Large intestine (tissue), 3 donors: ENCODE measurements at regions not wholly inside any gene's neighbourhood (a gene's known extent, or its start where the extent isn't known, plus 50 kb on each side); places are given as distances from the start of the nearest gene placed in this dataset.
"Not testable (repeated sequence)": the region's sequence is repeated elsewhere in the genome, so short reads cannot be mapped to it uniquely, and the experiment has no call there.

Experiments
- DNase-seq, 2 donors: peaks; one replicate each; pipeline versions ENCODE4 v3.0.0 to v3.0.0-alpha.2; 2013
- H3K27ac ChIP-seq: one replicate; pipeline ENCODE4 v1.5.1; 2013; ENCODE audit warnings: low read length
- H3K27me3 ChIP-seq: 2 replicates; pipeline ENCODE4 v1.6.1; 2013; ENCODE audit warnings: low read length; ENCODE audit not compliant: control insufficient read depth, insufficient read depth
- H3K36me3 ChIP-seq: 2 replicates; pipeline ENCODE4 v1.6.1; 2013; ENCODE audit warnings: low read length; ENCODE audit not compliant: control insufficient read depth, insufficient read depth
- H3K4me1 ChIP-seq: one replicate; pipeline ENCODE4 v1.6.1; 2013; ENCODE audit warnings: low read length; ENCODE audit not compliant: control insufficient read depth, insufficient read depth
- H3K4me3 ChIP-seq: one replicate; pipeline ENCODE4 v1.5.1; 2013; ENCODE audit warnings: low read length
- H3K9me3 ChIP-seq: one replicate; pipeline ENCODE4 v1.6.1; 2013; ENCODE audit warnings: mild to moderate bottlenecking, low read depth, low read length, moderate library complexity; ENCODE audit not compliant: control insufficient read depth
- WGBS: methylation state at CpG from one replicate; pipeline ENCODE4 v1.1.5; 2013; ENCODE audit warnings: low lambda C conversion rate; ENCODE audit not compliant: insufficient coverage; 5-methylcytosine and 5-hydroxymethylcytosine counted together

DNA sequence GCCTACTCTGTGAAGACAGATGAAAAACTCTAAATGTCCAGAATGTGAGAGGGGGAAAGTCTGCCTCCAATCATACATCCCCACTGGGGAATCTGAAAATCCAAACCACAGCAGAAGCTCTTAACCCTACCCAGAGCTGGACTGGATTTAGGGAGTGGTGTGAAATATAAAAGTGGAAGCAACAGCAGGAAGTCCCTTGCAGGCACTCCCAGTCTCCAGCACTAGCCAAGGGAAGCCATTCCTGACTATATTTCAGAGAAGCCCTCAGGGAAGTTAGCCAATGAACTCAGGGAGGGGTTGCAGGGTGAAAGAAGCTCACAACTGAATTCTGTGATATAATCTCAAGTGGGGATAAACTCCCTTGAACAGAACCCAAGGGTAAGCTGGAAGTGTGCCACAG, 51.5 kb downstream of the CRPPA start:
- Histone ChIP-seq H3K9me3 (peaks cover 5% of the 10 kb centered on the region), H3K27me3 (no peaks in the 10 kb centered on the region), H3K4me1 (no peaks in the 10 kb centered on the region), H3K4me3 (no peak overlapping the region), H3K27ac (no peak overlapping the region), H3K36me3 (no peaks in the 10 kb centered on the region)
- DNase-seq: no peak

DNA sequence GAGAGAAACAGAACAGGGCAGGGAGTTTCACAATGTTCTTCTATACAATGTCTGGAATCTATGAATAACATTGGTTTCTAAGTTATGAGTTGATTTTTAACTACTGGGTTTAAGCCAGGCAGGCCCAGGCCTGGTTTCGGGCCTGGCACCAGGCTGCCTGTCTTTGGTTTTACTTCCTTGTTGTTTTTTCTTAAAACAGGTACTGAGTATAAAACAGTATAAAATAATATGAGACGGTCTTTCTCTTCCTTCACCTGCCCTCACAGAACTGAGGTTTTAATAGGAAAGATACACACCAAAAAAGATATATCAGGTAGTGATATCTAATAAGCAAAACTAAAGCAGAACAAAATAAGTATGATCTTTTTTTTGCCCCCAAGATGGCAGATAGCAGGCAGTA, 52.0 kb downstream of the CRPPA start:
- not testable (repeated sequence) for H3K27me3 ChIP-seq, H3K4me3 ChIP-seq, DNase-seq, H3K4me1 ChIP-seq, H3K27ac ChIP-seq, H3K9me3 ChIP-seq, H3K36me3 ChIP-seq
- no CpG with 5 or more reads among the region's 2 CpGs for WGBS

DNA sequence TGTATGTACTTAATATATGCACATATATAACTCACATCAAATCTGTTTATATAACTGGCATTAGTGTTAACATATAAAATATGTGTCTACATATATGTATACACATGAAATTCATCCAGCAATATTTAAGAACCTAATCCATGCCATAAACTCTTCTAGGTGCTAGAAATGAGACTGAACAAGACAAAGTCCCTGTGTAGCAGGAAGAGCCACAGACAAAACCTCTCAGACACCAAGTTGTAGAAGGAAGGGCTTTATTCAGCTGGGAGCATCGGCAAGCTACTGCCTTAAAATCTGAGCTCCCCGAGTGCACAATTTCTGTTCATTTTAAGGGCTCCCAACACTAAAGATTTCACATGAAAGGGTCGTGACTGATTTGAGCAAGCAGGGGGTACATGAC, 52.5 kb downstream of the CRPPA start:
- no peak for DNase-seq
- Histone ChIP-seq H3K4me3 (no peak overlapping the region), H3K27me3 (no peaks in the 10 kb centered on the region), H3K27ac (no peak overlapping the region), H3K9me3 (peaks cover 5% of the 10 kb centered on the region), H3K36me3 (no peaks in the 10 kb centered on the region), H3K4me1 (no peaks in the 10 kb centered on the region)
- WGBS: no CpG with 5 or more reads among the region's 3 CpGs

DNA sequence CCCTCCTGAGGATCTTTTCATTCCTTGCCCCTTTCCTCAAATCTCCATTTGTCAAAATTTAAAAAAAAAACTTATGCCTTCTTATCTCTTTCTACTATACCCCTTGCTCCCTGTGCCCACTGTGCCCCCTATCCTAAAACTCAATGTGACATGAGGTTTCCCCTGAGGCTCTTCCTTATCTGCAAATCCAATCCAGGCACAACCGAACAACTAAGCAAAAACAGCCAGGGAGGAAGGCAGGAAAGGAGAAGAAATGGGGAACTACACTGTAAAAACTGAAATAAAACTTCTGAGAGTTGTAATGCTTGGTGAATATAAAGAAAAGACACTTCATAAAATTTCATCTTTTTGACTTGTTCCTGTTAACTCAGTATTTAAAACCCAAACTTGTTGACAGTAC, 54.2 kb downstream of the CRPPA start:
- no peak overlapping the region for H3K4me3 ChIP-seq
- no peak for DNase-seq
- no peaks in the 10 kb centered on the region for H3K4me1 ChIP-seq
- H3K36me3 ChIP-seq: no peaks in the 10 kb centered on the region
- WGBS: no CpG with 5 or more reads among the region's 1 CpG
- H3K27ac ChIP-seq: no peak overlapping the region
- H3K9me3 ChIP-seq: peaks cover 5% of the 10 kb centered on the region
- H3K27me3 ChIP-seq: no peaks in the 10 kb centered on the region

DNA sequence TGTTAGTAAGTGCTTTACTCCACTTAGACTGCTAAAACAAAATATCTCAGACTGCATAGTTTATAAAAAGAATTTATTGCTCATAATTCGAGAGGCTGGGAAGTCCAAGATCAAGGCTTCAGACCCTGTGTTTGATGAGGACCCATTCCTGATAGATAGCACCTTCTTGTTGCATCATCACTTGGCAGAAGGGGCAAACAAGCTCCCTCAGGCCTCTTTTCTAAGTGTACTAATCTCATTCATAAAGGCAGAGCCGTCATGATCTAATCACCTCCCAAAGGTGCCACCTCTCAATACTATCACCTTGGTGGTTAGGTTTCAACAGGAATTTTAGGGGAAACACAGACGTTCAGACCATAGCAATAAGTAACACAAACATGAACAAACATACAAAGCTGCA, 55.4 kb downstream of the CRPPA start:
- DNase-seq: no peak
- H3K27me3 ChIP-seq: no peaks in the 10 kb centered on the region
- WGBS: 67% methylated on average over 1 of the region's 3 CpGs

DNA sequence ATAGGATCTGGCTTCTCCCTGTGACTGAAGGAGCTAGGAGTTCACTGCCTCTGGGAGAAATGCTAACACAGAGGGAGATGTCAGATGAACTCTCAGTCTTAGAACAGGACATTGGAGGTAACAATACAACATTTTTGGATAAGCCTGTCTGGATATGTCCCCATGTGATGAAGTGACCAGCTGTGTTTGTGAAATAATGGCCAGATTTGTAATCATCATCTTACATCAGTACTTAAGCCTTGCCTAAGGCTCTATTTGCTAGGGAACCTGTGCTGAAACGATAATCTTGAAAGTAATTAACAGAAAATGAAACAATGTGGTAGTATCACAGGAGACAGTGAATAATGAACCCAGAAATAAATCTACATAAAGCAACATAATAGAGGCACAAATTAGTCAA, 56.2 kb downstream of the CRPPA start:
- DNase-seq: no peak
- H3K4me3 ChIP-seq: no peak overlapping the region
- WGBS: no CpG with 5 or more reads among the region's 1 CpG
- no peaks in the 10 kb centered on the region for H3K4me1 ChIP-seq
- no peaks in the 10 kb centered on the region for H3K27me3 ChIP-seq
- H3K27ac ChIP-seq: no peak overlapping the region
- H3K9me3 ChIP-seq: peaks cover 3% of the 10 kb centered on the region
- H3K36me3 ChIP-seq: no peaks in the 10 kb centered on the region

More for the DNA sequence above, 55.4 kb downstream of the CRPPA start:
- Histone ChIP-seq H3K27ac (no peak overlapping the region), H3K4me1 (no peaks in the 10 kb centered on the region), H3K4me3 (no peak overlapping the region), H3K9me3 (peaks cover 5% of the 10 kb centered on the region), H3K36me3 (no peaks in the 10 kb centered on the region)

DNA sequence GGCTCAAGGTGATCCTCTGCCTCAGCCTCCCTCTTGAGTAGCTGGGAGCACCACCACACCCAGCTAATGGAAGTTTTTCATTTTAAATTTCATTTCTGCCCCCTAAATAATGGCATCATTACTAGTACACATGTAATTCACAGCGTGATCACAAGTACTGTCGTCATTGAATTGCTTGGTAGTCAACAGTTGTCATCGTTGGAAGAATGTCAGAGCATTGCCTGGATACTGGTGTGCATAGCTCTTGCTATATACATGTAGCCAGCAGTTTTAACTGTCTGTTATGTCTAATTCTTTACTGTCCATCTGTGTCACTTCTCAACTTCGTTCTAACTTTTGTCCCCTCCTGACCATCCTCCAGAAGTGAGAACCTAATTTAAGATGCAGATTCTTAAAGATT, 62.1 kb downstream of the CRPPA start:
- no peak for DNase-seq
- Histone ChIP-seq H3K36me3 (no peaks in the 10 kb centered on the region), H3K27me3 (no peaks in the 10 kb centered on the region), H3K4me3 (no peak overlapping the region), H3K9me3 (no peaks in the 10 kb centered on the region), H3K27ac (no peak overlapping the region), H3K4me1 (no peaks in the 10 kb centered on the region)
- WGBS: no CpG with 5 or more reads among the region's 4 CpGs

DNA sequence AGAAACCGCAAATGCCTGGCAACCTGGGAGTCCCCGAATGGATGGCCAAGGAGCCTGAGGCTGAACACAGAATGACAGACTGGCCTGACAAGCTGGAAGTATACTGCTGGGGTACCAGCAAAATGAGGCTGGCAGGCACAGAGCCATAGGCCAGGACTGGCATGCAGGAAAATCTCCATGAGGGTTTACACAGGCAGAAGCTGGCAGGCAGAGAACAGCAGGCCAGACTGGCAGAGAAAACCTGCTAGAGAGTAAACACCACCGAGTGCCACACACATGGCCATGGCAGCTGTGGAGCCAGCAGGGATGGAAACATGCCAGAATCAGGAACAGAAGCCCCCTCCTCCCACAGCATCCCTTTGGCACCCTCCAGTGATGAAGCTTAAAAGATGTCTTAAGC, 63.4 kb downstream of the CRPPA start:
- Histone ChIP-seq H3K9me3 (no peaks in the 10 kb centered on the region), H3K36me3 (no peaks in the 10 kb centered on the region), H3K4me3 (no peak overlapping the region), H3K4me1 (no peaks in the 10 kb centered on the region), H3K27me3 (no peaks in the 10 kb centered on the region), H3K27ac (no peak overlapping the region)
- no peak for DNase-seq
- WGBS: no CpG with 5 or more reads among the region's 3 CpGs

DNA sequence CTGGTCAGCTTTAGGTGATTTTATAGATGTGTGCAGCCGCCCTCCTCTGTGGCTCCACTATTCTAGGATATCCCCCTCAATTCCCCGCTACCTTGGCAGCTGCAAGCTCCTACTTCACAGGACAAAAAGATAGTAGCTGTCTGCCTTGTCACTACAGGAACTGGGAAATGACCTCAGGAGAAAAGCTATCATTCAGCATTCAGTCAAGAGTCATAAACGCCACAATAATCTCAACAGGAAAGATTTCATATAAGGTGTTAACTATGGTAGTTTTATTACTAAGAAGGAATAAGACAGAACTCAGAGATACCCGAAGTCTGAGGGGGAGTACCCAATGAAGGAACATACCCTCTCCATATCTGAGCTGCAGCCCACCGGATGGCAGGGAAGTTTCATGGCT, 63.9 kb downstream of the CRPPA start:
- no peaks in the 10 kb centered on the region for H3K36me3 ChIP-seq
- H3K4me1 ChIP-seq: no peaks in the 10 kb centered on the region
- H3K4me3 ChIP-seq: no peak overlapping the region
- no peaks in the 10 kb centered on the region for H3K9me3 ChIP-seq
- H3K27me3 ChIP-seq: no peaks in the 10 kb centered on the region
- 60% methylated on average over 1 of the region's 5 CpGs for WGBS
- no peak overlapping the region for H3K27ac ChIP-seq
- DNase-seq: no peak

DNA sequence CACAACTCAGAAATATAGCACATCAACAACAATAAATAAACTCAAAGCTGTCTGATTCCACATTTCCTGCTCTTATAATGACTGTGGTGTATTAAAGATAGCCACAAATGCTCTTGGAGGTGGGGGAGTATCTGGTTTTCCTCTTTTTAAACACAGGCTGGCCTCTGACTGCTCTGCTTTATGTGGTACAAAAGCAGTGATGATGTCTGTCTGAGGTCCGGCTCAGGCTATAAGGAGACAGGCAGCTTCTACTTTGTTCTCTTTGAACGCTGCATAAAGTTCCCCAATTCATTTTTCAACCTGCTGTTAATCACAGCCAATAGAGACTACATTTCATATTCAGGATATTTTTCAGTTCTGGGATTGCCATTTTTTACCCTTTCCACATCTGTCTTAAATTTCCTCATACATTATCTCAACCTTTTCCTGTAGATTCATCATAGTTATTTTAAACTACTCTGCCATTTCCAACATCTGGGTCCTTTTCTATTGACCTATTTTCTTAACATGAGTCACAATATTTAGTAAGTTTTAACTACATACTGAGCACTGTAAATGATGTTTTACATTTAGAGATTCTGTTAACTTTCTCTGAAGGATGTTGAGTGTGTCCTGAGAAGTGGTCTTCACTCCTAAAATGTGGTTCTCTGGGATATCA, 64.9 kb downstream of the CRPPA start:
- no peaks in the 10 kb centered on the region for H3K4me1 ChIP-seq
- no peaks in the 10 kb centered on the region for H3K27me3 ChIP-seq
- no CpG with 5 or more reads among the region's 2 CpGs for whole genome bisulfite sequencing
- H3K9me3 ChIP-seq: no peaks in the 10 kb centered on the region
- H3K36me3 ChIP-seq: no peaks in the 10 kb centered on the region
- DNase-seq: no peak
- no peak overlapping the region for H3K4me3 ChIP-seq
- no peak overlapping the region for H3K27ac ChIP-seq

DNA sequence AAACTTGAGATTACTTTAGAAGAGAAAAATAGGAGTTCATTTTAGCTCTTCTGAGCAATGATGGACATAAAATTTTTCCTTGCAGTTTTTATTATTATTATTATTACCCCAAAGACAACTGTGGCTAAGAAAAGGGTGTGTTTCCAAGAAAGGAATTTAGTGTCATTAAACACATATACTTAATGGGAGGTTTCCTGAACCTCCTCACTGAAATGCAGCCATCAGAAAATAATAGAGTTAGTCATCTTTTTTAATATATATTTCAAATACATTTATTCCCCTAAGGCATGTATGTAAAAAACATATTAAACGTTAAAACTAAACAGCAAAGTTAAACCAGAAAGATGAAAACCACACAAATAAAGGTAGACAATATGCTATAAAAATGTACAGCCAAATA, 66.8 kb downstream of the CRPPA start:
- Histone ChIP-seq H3K4me1 (no peaks in the 10 kb centered on the region), H3K36me3 (no peaks in the 10 kb centered on the region), H3K9me3 (no peaks in the 10 kb centered on the region), H3K27me3 (no peaks in the 10 kb centered on the region), H3K4me3 (no peak overlapping the region), H3K27ac (no peak overlapping the region)
- WGBS: 78% methylated on average over 1 of the region's 1 CpG
- DNase-seq: no peak
